HCT116 (cell line): ENCODE measurements at regions not wholly inside any gene's neighbourhood (a gene's known extent, or its start where the extent isn't known, plus 50 kb on each side); places are given as distances from the start of the nearest gene placed in this dataset.

ENCODE experiments used
- ATAC-seq: fragments of 200-7000 bp; cut with Tn5 transposase; 2 replicates; pipeline ENCODE4 v1.9.1; 2020; ENCODE audit warnings: mild to moderate bottlenecking, moderate library complexity
- BruUV-seq: library from RNA; stranded (reverse); fragments of 400-500 nt; replicated peaks from 2 replicates; lab custom pipeline; 2021; lab: Mats Ljungman, UMichigan
- CTCF ChIA-PET: fragments of 300-600 bp; sonication (Branson Sonifier 250); formaldehyde crosslinking; loops from one replicate; lab custom pipeline; 2021; ENCODE audit warnings: antibody characterized with exemption; lab: Charles Lee
- POLR2A ChIA-PET: fragments of 300-600, 350-600 bp; sonication (Branson Sonifier 250); formaldehyde crosslinking; loops from one replicate; lab custom pipeline; 2021; ENCODE audit warnings: antibody characterized with exemption; lab: Charles Lee
- RAD21 ChIA-PET, 2 experiments: fragments of 300-600 bp; sonication (Branson Sonifier 250); formaldehyde crosslinking; loops; one replicate each; lab custom pipeline; 2023; ENCODE audit warnings: low total read pairs in 2 of 2; ENCODE audit not compliant: uncharacterized antibody in 2 of 2, unreplicated experiment in 2 of 2, low non-redundant PET in 1 of 2; lab: Charles Lee
- DNase-seq: peaks from one replicate; pipeline ENCODE4 v3.0.0-alpha.2; 2010; ENCODE audit warnings: low read depth, low spot score
- H2AFZ ChIP-seq: fragments of 200-600 bp; shearing (Covaris generic), sonication (generic); 2 replicates; pipeline ENCODE4 v1.6.1; 2017; ENCODE audit warnings: low read depth, mixed run types, mixed read lengths, antibody characterized with exemption, low read length; ENCODE audit not compliant: poor library complexity, severe bottlenecking
- H3K27ac ChIP-seq: 2 replicates; pipeline ENCODE4 v1.5.1; 2012; ENCODE audit warnings: low read depth, low read length
- H3K27me3 ChIP-seq: fragments of 200-600 bp; sonication (generic); 2 replicates; pipeline ENCODE4 v1.6.1; 2016; ENCODE audit warnings: mixed run types, low read length, mixed read lengths; ENCODE audit not compliant: insufficient read depth
- H3K36me3 ChIP-seq, 2 experiments: fragments of 200-500 bp in 1 of 2; fragments of 200-600 bp in 1 of 2; sonication (Bioruptor generic) in 1 of 2; sonication (generic) in 1 of 2; 2 replicates each; pipeline versions ENCODE4 v1.5.1 to v1.6.1; 2014 to 2016; ENCODE audit warnings: low read length in 2 of 2, inconsistent platforms in 1 of 2, mixed read lengths in 1 of 2, mixed run types in 1 of 2; ENCODE audit not compliant: insufficient read depth in 2 of 2, control insufficient read depth in 1 of 2
- H3K4me1 ChIP-seq, 2 experiments: fragments of 200-600 bp in 1 of 2; sonication (generic) in 1 of 2; 2 replicates each; pipeline versions ENCODE4 v1.5.1 to v1.6.1; 2012 to 2017; ENCODE audit warnings: low read length in 2 of 2, inconsistent platforms in 1 of 2, mild to moderate bottlenecking in 1 of 2, mixed read lengths in 1 of 2, mixed run types in 1 of 2, moderate library complexity in 1 of 2; ENCODE audit not compliant: insufficient read depth in 2 of 2, control insufficient read depth in 1 of 2
- H3K4me2 ChIP-seq: fragments of 200-600 bp; sonication (generic); 2 replicates; pipeline ENCODE4 v1.6.1; 2017; ENCODE audit warnings: mixed run types, low read length, mixed read lengths
- H3K4me3 ChIP-seq, 2 experiments: fragments of 200-600 bp in 1 of 2; sonication (generic) in 1 of 2; replicated peaks in 1 of 2; 2 replicates each; pipeline ENCODE4 v1.5.1; 2011 to 2016; ENCODE audit warnings: low read length in 2 of 2, control low read depth in 1 of 2, low read depth in 1 of 2, mild to moderate bottlenecking in 1 of 2, mixed read lengths in 1 of 2, mixed run types in 1 of 2
- H3K79me2 ChIP-seq: fragments of 200-600 bp; sonication (generic); 2 replicates; pipeline ENCODE4 v1.6.1; 2017; ENCODE audit warnings: mild to moderate bottlenecking, mixed run types, low read length, moderate library complexity, mixed read lengths; ENCODE audit not compliant: insufficient read depth
- H3K9ac ChIP-seq: fragments of 200-600 bp; sonication (generic); 2 replicates; pipeline ENCODE4 v1.6.1; 2016; ENCODE audit warnings: low read length, mixed read lengths
- H3K9me2 ChIP-seq: fragments of 200-600 bp; sonication (generic), shearing (Covaris generic); 2 replicates; pipeline ENCODE4 v1.6.1; 2017; ENCODE audit warnings: mixed run types, mild to moderate bottlenecking, moderate library complexity; ENCODE audit not compliant: insufficient read depth
- H3K9me3 ChIP-seq, 2 experiments: fragments of 200-500 bp in 1 of 2; fragments of 200-600 bp in 1 of 2; sonication (Bioruptor generic) in 1 of 2; sonication (generic) in 1 of 2; 2 replicates each; pipeline ENCODE4 v1.6.1; 2014 to 2017; ENCODE audit warnings: low read length in 2 of 2, mixed read lengths in 2 of 2, inconsistent platforms in 1 of 2, low read depth in 1 of 2, mild to moderate bottlenecking in 1 of 2, mixed run types in 1 of 2, moderate library complexity in 1 of 2; ENCODE audit not compliant: control insufficient read depth in 1 of 2, insufficient read depth in 1 of 2
- H4K20me1 ChIP-seq: fragments of 200-600 bp; sonication (generic), shearing (Covaris generic); 2 replicates; pipeline ENCODE4 v1.6.1; 2017; ENCODE audit warnings: mixed run types, mild to moderate bottlenecking, moderate library complexity; ENCODE audit not compliant: insufficient read depth
- CEBPB ChIP-seq: IDR thresholded peaks from 2 replicates; pipeline ENCODE4 v1.6.1; 2012; ENCODE audit warnings: low read depth
- CTCF ChIP-seq, 3 experiments: fragments of 200-600 bp in 1 of 3; sonication (generic) in 1 of 3; IDR thresholded peaks in 2 of 3; conservative IDR thresholded peaks in 1 of 3; 2 replicates each; pipeline ENCODE4 v1.5.1; 2012 to 2017; ENCODE audit warnings: low read depth in 2 of 3, low read length in 2 of 3, antibody characterized with exemption in 1 of 3, borderline replicate concordance in 1 of 3, control low read depth in 1 of 3, mild to moderate bottlenecking in 1 of 3, mixed read lengths in 1 of 3, mixed run types in 1 of 3, moderate library complexity in 1 of 3; ENCODE audit not compliant: insufficient read depth in 1 of 3
- EGR1 ChIP-seq: IDR thresholded peaks from 2 replicates; pipeline ENCODE4 v1.6.1; 2012; ENCODE audit warnings: low read depth
- ELF1 ChIP-seq: IDR thresholded peaks from 2 replicates; pipeline ENCODE4 v1.6.1; 2012; ENCODE audit warnings: low read depth, borderline replicate concordance
- FOSL1 ChIP-seq: IDR thresholded peaks from 2 replicates; pipeline ENCODE4 v1.6.1; 2012; ENCODE audit warnings: low read depth
- RAD21 ChIP-seq: IDR thresholded peaks from 2 replicates; pipeline ENCODE4 v1.6.1; 2012; ENCODE audit warnings: low read depth, mild to moderate bottlenecking
- SP1 ChIP-seq: IDR thresholded peaks from 2 replicates; pipeline ENCODE4 v1.6.1; 2012; ENCODE audit warnings: low read depth
- TCF7L2 ChIP-seq: IDR thresholded peaks from 2 replicates; pipeline ENCODE4 v1.7.0; 2011; ENCODE audit warnings: borderline replicate concordance, inconsistent platforms; ENCODE audit not compliant: insufficient read depth, insufficient read length; ENCODE audit errors: extremely low read depth
- YY1 ChIP-seq: IDR thresholded peaks from 2 replicates; pipeline ENCODE4 v1.6.1; 2011; ENCODE audit warnings: low read length, low read depth, moderate library complexity, mild to moderate bottlenecking; ENCODE audit not compliant: insufficient replicate concordance; ENCODE audit errors: extremely low read depth
- ZBTB33 ChIP-seq: IDR thresholded peaks from 2 replicates; pipeline ENCODE4 v1.6.1; 2011; ENCODE audit warnings: mild to moderate bottlenecking, low read length, moderate library complexity; ENCODE audit not compliant: insufficient replicate concordance; ENCODE audit errors: extremely low read depth
- ZNF274 ChIP-seq: fragments of 200-500 bp; sonication (Bioruptor generic); IDR thresholded peaks from 2 replicates; pipeline ENCODE4 v1.6.1; 2014; ENCODE audit warnings: mild to moderate bottlenecking, low read depth, low read length, inconsistent platforms
- intact Hi-C: fragments of 100-400 bp; cut with micrococcal nuclease; formaldehyde crosslinking; loops from 2 replicates; pipeline ENCODE4 v1.10.0; 2022
- TF ChIP-seq, protein P1 (sequence below): IDR thresholded peaks from 2 replicates; pipeline ENCODE4 v1.6.1; 2012; ENCODE audit warnings: low read depth

GRCh38 chr1:59173721-59174120 is 123.2 kb upstream of the FGGY start (continued):
- TF ChIP-seq CTCF (IDR thresholded peaks at IDR 0.05 in 2 of 3, conservative IDR thresholded peaks at IDR 0.05 in 1 of 3; ENCODE audit: borderline replicate concordance in 1 of 3, insufficient read depth in 1 of 3, low read depth in 2 of 3, low read length in 2 of 3) (no peak), ZBTB33 (no peak), SP1 (no peak)

DNA sequence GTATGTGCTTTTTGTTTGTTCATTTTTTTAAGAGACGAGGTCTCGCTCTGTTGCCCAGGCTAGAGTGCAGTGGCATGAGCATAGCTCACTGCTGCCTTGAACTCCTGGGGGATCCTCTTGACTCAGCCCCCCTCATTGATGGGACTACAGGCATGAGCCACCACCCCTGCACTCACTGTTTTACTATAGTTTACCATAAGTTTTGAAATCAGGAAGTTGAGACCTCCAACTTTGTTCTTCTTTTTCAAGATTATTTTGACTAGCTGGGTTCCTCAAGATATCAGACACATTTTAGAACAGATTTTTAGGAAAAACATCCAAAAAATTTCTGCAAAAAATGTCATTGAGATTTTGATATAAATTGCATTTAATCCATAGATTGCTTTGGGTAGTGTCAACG is 120.4 kb upstream of the FGGY start:
- H3K4me2 ChIP-seq, result no peak overlapping the region
- POLR2A ChIA-PET, result no interaction called here
- H3K4me3 ChIP-seq, result no peak overlapping the region
- H3K9me2 ChIP-seq, result no peaks in the 10 kb centered on the region
- H3K27ac ChIP-seq, result no peak overlapping the region
- no peak for DNase-seq
- CTCF ChIA-PET, result no interaction called here
- H3K27me3 ChIP-seq, result no peaks in the 10 kb centered on the region
- H3K79me2 ChIP-seq, result no peaks in the 10 kb centered on the region
- H3K9me3 ChIP-seq, result no peaks in the 10 kb centered on the region
- RAD21 ChIA-PET, result no interaction called here
- no TSS peak for BruUV-seq
- H3K9ac ChIP-seq, result no peak overlapping the region
- TF ChIP-seq TCF7L2 (no peak), FOSL1 (no peak), YY1 (no peak), CTCF (IDR thresholded peaks at IDR 0.05 in 2 of 3, conservative IDR thresholded peaks at IDR 0.05 in 1 of 3; ENCODE audit: borderline replicate concordance in 1 of 3, insufficient read depth in 1 of 3, low read depth in 2 of 3, low read length in 2 of 3) (no peak), EGR1 (no peak), ZNF274 (no peak), RAD21 (no peak), CEBPB (no peak), ELF1 (no peak)
- TF ChIP-seq, protein P1, sequence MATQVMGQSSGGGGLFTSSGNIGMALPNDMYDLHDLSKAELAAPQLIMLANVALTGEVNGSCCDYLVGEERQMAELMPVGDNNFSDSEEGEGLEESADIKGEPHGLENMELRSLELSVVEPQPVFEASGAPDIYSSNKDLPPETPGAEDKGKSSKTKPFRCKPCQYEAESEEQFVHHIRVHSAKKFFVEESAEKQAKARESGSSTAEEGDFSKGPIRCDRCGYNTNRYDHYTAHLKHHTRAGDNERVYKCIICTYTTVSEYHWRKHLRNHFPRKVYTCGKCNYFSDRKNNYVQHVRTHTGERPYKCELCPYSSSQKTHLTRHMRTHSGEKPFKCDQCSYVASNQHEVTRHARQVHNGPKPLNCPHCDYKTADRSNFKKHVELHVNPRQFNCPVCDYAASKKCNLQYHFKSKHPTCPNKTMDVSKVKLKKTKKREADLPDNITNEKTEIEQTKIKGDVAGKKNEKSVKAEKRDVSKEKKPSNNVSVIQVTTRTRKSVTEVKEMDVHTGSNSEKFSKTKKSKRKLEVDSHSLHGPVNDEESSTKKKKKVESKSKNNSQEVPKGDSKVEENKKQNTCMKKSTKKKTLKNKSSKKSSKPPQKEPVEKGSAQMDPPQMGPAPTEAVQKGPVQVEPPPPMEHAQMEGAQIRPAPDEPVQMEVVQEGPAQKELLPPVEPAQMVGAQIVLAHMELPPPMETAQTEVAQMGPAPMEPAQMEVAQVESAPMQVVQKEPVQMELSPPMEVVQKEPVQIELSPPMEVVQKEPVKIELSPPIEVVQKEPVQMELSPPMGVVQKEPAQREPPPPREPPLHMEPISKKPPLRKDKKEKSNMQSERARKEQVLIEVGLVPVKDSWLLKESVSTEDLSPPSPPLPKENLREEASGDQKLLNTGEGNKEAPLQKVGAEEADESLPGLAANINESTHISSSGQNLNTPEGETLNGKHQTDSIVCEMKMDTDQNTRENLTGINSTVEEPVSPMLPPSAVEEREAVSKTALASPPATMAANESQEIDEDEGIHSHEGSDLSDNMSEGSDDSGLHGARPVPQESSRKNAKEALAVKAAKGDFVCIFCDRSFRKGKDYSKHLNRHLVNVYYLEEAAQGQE, result no peak
- ATAC-seq, result no peak
- no peaks in the 10 kb centered on the region for H3K36me3 ChIP-seq
- H2AFZ ChIP-seq, result no peak overlapping the region
- H4K20me1 ChIP-seq, result no peaks in the 10 kb centered on the region
- no peaks in the 10 kb centered on the region for H3K4me1 ChIP-seq
- intact Hi-C loops, result no loop called here
